Fibroblast of pulmonary artery (primary cell): ENCODE measurements at regions not wholly inside any gene's neighbourhood (a gene's known extent, or its start where the extent isn't known, plus 50 kb on each side); places are given as distances from the start of the nearest gene placed in this dataset.

Experiments
- DNase-seq: peaks from one replicate; pipeline ENCODE4 v3.0.0-alpha.2; 2010; ENCODE audit warnings: low read depth
- H3K4me3 ChIP-seq: replicated peaks from 2 replicates; pipeline ENCODE4 v1.5.1; 2011; ENCODE audit warnings: low read depth, mild to moderate bottlenecking, control low read depth, low read length, moderate library complexity
- TF ChIP-seq, protein P1 (sequence below): IDR thresholded peaks from 2 replicates; pipeline ENCODE4 v1.5.1; 2011; ENCODE audit warnings: mild to moderate bottlenecking, control low read depth, low read length, inconsistent platforms; ENCODE audit errors: missing control alignments

DNA sequence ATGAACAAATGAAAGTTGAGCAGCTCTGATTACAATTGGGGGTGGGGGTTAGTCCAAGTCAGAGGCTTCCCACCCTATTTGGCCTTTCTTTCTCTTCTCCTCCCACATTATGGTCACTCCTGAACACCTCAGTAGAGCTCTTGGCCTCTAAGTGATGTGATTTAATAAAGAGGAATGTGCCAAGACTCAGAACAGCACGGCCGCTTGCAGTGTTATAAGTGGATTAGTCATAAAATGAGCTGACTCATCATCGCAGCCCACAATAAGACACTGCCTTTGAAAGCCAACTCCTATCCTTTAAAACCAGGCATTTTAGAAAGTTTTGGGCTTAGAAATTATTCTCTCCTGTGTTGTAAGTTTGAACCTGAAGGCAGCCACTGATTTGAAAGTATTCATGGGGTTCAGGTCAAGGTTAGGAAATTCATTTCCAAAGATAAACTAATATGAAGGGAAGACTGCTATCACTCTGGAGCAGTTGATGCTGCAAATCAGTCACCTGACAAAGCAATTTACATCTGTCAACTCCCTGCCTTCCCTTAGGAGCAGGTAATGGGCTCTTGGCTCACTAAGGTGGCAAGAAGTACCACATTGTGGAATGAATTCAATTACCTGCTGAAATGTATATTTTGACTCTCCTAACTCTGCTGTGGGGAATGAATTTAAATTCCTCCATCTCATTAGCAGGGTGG is 283.6 kb upstream of the NMUR2 start:
- H3K4me3 ChIP-seq: no peak overlapping the region
- TF ChIP-seq, protein P1, sequence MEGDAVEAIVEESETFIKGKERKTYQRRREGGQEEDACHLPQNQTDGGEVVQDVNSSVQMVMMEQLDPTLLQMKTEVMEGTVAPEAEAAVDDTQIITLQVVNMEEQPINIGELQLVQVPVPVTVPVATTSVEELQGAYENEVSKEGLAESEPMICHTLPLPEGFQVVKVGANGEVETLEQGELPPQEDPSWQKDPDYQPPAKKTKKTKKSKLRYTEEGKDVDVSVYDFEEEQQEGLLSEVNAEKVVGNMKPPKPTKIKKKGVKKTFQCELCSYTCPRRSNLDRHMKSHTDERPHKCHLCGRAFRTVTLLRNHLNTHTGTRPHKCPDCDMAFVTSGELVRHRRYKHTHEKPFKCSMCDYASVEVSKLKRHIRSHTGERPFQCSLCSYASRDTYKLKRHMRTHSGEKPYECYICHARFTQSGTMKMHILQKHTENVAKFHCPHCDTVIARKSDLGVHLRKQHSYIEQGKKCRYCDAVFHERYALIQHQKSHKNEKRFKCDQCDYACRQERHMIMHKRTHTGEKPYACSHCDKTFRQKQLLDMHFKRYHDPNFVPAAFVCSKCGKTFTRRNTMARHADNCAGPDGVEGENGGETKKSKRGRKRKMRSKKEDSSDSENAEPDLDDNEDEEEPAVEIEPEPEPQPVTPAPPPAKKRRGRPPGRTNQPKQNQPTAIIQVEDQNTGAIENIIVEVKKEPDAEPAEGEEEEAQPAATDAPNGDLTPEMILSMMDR: no peak
- peak; percentile 80 for DNase-seq

DNA sequence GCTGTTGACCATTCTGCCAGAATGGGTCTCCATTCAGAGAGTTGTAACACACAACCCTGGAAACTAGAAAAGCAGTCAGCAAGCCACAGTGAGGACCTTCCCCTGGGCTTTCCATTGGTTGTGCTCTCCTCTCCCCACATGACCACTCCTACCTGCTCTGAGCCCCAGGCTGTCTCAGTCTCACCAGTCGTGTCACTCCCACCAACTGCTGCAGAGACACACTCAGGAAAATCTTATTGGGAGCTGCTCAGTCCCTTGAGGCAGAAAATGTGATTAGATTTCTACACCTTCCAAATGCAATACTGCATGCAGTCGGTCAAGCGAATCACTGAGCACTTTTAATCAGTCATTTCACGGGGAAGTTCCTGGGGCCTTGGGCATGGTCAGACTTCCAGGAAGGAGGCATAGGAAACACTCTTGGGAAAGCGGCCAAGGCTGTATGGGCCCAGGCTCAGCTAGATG is 284.2 kb upstream of the NMUR2 start:
- no peak overlapping the region for H3K4me3 ChIP-seq
- DNase-seq: no peak
- TF ChIP-seq, protein P1: no peak

DNA sequence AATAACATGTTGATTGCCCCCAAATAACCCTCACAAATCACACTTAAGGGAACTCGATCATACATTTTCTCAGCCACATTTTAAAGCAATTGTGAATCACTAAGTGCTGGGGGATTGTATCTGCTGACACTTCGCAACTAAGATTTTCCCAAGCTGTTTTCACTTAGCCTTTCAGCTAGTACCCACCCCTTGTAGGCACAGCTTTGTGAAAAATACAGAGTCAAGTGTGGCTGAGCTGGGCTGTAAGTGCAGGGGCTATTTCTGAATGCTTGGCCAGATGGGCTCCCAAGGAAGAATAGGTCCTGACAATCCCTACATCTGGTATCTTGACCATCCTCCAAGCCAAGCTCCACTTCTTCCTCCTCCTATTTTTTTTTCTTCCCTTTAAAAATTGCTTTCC is 289.2 kb upstream of the NMUR2 start:
- no peak overlapping the region for H3K4me3 ChIP-seq
- TF ChIP-seq, protein P1: no peak
- DNase-seq: no peak

DNA sequence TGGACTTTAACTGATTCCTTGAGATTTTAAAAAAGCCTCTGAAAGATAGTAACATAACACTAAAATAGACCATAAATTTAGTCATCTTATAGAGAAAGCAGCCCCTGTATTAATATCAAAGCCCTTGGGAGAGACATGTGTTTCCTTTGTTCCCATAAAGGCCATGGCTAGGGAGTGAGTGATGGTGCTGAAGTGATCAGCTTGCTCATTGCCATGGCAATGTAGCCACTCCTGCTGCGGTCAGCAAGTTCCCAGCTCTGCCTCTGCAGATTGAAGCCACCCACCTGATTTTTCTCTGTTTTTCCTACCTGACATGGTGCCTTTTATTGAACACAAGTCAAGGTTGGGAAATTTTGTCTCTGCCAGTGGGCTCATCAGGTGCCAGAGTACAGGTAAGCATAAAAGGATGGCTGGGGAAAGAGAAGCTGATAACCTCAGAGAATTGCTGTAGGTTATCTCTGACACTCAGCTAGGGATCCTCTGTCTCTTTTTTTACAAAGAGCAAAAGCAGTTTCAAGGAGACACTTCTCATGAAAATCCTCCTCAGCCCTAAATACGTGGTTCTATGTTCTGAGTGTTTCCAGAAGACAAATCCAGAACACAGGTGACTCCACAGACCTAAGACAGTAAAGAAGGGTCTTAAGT is 296.3 kb upstream of the NMUR2 start:
- no peak for DNase-seq
- TF ChIP-seq, protein P1: no peak
- no peak overlapping the region for H3K4me3 ChIP-seq

DNA sequence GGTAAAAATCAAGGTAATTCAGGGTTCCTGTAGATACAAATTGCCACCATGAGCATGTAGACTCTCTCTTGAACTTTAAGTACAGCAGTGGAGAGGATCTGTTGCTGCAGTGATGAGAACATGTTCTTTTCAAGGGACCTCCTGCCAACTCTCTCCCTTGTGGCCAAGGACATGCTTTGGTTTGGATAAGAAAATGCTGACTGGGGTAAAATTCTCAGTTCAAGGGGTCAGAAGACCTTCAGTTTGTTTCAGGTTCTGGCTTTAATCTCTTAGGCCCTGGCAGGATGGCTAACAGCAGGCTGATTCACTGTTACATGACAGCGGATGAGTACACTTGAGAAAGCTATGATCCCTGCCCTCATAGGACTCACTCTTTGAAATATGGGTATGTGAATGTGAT is 299.2 kb upstream of the NMUR2 start:
- TF ChIP-seq, protein P1: no peak
- no peak for DNase-seq
- H3K4me3 ChIP-seq: no peak overlapping the region

DNA sequence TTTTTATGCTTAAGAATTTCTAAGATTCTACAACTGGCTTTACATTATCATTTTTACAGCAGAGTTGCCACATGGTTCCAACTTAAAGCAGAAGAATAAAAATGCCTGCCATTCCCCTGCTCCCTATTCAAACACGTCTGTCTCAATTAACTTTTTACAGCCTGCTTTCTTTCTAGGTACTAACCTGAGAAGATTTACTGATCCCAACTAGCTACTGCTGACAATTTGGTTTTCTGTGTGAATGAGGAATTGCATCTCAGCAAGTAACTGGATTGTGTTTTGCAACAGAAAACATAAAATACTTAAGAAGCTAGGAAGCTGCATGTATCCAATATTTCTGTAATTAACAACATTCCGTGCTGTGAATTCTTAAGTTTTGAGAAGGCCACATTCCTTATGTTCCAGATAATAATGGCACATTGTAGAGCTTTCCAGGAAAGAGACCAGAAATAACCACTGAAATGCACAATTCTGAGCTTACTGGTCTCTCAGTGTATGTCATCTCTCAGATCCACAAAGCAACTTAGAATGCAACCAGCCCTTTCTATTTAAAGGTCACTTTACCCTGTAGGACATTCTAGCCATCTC is 306.8 kb upstream of the NMUR2 start:
- TF ChIP-seq, protein P1: no peak
- no peak for DNase-seq
- H3K4me3 ChIP-seq: no peak overlapping the region
